Brain microvascular endothelial cell (primary cell): ENCODE measurements at regions not wholly inside any gene's neighbourhood (a gene's known extent, or its start where the extent isn't known, plus 50 kb on each side); places are given as distances from the start of the nearest gene placed in this dataset.
"Not testable (repeated sequence)": the region's sequence is repeated elsewhere in the genome, so short reads cannot be mapped to it uniquely, and the experiment has no call there.

ENCODE experiments used
- DNase-seq: peaks from one replicate; pipeline ENCODE4 v3.0.0-alpha.2; 2020
- H3K27ac ChIP-seq: fragments of 250-450 bp; sonication (Bioruptor Pico); 2 replicates; pipeline ENCODE4 v1.5.1; 2020; ENCODE audit warnings: mild to moderate bottlenecking, moderate library complexity
- H3K27me3 ChIP-seq: fragments of 250-450 bp; sonication (Bioruptor Pico); replicated peaks from 2 replicates; pipeline ENCODE4 v1.5.1; 2020; ENCODE audit warnings: mild to moderate bottlenecking
- H3K36me3 ChIP-seq: fragments of 250-450 bp; sonication (Bioruptor Pico); replicated peaks from 2 replicates; pipeline ENCODE4 v1.5.1; 2020; ENCODE audit warnings: mild to moderate bottlenecking
- H3K4me3 ChIP-seq: 2 replicates; pipeline ENCODE4 v1.5.1; 2011; ENCODE audit warnings: low read depth, mild to moderate bottlenecking, control low read depth, low read length, moderate library complexity
- in situ Hi-C: cut with HindIII; loops from 2 replicates; pipeline ENCODE4 v1.10.0; 2017; ENCODE audit warnings: low sequenced_read_pairs, low pct_ligation_motif_present
- TF ChIP-seq, protein P1 (sequence below): IDR thresholded peaks from 2 replicates; pipeline ENCODE4 v1.5.1; 2011; ENCODE audit warnings: low read depth, mild to moderate bottlenecking, moderate library complexity, low read length, control low read depth, inconsistent platforms; ENCODE audit errors: missing control alignments

DNA sequence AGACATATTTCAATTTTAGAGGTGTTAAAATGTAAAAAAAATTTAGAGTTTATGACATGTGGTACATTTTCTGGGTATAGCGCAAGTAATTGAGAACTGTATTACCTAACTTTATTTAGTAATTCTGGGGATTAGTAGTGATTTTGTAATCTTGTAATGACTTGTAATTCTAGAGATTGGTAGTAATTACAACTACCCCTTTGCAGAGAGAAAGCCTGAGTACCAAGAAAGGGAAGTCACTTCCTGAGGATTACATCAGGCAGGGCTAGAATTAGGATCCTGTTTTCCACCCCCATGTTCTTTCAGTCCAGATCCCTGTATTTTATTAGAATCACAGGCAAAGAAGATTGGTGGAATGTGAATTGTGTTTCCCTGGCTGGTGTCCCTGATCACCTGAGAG lies 274.9 kb downstream of the KCNRG start:
- H3K27me3 ChIP-seq: no peaks in the 10 kb centered on the region

GRCh38 chr13:50291611-50292010 lies 276.4 kb downstream of the KCNRG start:
- TF ChIP-seq, protein P1, sequence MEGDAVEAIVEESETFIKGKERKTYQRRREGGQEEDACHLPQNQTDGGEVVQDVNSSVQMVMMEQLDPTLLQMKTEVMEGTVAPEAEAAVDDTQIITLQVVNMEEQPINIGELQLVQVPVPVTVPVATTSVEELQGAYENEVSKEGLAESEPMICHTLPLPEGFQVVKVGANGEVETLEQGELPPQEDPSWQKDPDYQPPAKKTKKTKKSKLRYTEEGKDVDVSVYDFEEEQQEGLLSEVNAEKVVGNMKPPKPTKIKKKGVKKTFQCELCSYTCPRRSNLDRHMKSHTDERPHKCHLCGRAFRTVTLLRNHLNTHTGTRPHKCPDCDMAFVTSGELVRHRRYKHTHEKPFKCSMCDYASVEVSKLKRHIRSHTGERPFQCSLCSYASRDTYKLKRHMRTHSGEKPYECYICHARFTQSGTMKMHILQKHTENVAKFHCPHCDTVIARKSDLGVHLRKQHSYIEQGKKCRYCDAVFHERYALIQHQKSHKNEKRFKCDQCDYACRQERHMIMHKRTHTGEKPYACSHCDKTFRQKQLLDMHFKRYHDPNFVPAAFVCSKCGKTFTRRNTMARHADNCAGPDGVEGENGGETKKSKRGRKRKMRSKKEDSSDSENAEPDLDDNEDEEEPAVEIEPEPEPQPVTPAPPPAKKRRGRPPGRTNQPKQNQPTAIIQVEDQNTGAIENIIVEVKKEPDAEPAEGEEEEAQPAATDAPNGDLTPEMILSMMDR: no peak
- Histone ChIP-seq H3K27me3 (no peaks in the 10 kb centered on the region), H3K36me3 (no peaks in the 10 kb centered on the region), H3K4me3 (no peak overlapping the region), H3K27ac (no peak overlapping the region)
- no peak for DNase-seq
- in situ Hi-C loops: no loop called here

More for the DNA sequence above, 274.9 kb downstream of the KCNRG start:
- in situ Hi-C loops: no loop called here
- Histone ChIP-seq H3K27ac (no peak overlapping the region), H3K4me3 (no peak overlapping the region), H3K36me3 (no peaks in the 10 kb centered on the region)
- TF ChIP-seq, protein P1: no peak
- DNase-seq: no peak

- H3K27ac ChIP-seq: no peak overlapping the region
- H3K36me3 ChIP-seq: no peaks in the 10 kb centered on the region
- H3K4me3 ChIP-seq: no peak overlapping the region
- in situ Hi-C loops: no loop called here
- H3K27me3 ChIP-seq: no peaks in the 10 kb centered on the region
- TF ChIP-seq, protein P1: no peak
- DNase-seq: no peak
These were observed 276.8 kb downstream of the KCNRG start for GRCh38 chr13:50292081-50292480.

- H3K36me3 ChIP-seq, DNase-seq, H3K27me3 ChIP-seq, H3K27ac ChIP-seq, H3K4me3 ChIP-seq, in situ Hi-C loops: not testable (repeated sequence)
These were observed 279.2 kb downstream of the KCNRG start for GRCh38 chr13:50294425-50294824.

DNA sequence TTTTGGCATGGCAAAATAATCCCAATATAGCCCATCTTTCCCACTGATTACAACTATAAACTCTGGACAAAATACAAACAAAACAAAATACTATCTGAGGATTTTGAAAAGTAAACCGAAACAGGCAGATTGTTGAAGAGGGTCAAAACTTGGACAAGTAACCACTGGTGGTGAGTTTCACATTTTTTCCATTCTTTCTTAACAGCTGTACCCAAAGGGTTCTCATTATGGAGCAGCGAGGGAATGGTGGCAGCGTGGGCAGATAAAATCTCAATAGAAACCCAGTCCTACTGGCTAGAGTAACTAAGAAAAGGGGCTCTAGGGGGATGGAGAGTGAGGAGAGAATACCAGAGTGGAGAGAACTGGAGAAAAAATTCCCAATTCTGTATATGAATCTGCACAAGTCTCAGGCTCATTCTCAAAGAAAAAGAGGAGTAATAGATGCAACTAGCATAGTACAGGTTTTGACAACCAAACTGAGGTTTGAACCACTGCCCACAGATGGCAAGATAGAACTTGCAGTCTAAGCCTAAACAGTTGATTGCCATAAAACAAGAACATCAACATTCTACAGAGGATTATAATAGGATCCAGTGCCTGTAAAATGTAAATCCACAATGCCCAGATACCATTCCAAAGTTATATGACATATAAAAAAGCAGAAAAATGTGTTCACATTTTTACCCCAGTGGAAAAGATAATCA lies 284.5 kb downstream of the KCNRG start:
- peak; percentile 29 for DNase-seq
- in situ Hi-C loops: no loop called here
- Histone ChIP-seq H3K36me3 (no peaks in the 10 kb centered on the region), H3K4me3 (no peak overlapping the region), H3K27me3 (no peaks in the 10 kb centered on the region), H3K27ac (no peak overlapping the region)
- TF ChIP-seq, protein P1: no peak

- H3K27ac ChIP-seq: no peak overlapping the region
- H3K36me3 ChIP-seq: no peaks in the 10 kb centered on the region
- no peak overlapping the region for H3K4me3 ChIP-seq
- DNase-seq: no peak
- no peaks in the 10 kb centered on the region for H3K27me3 ChIP-seq
- TF ChIP-seq, protein P1: no peak
- in situ Hi-C loops: no loop called here
These were observed 288.9 kb downstream of the KCNRG start for GRCh38 chr13:50303963-50304721.
